Calu3 (cell line): ENCODE measurements at regions not wholly inside any gene's neighbourhood (a gene's known extent, or its start where the extent isn't known, plus 50 kb on each side); places are given as distances from the start of the nearest gene placed in this dataset.

Experiments used
- BruUV-seq: library from RNA; stranded (reverse); fragments of 400-500 nt; replicated peaks from 2 replicates; lab custom pipeline; 2021; lab: Mats Ljungman, UMichigan
- CTCF ChIA-PET: fragments of 300-600 bp; sonication (Branson Sonifier 250); formaldehyde crosslinking; loops from one replicate; lab custom pipeline; 2022; ENCODE audit warnings: antibody characterized with exemption; lab: Charles Lee
- DNase-seq: peaks from one replicate; pipeline ENCODE4 v3.0.0; 2022
- H3K27ac Mint-ChIP-seq: one replicate; pipeline ENCODE4 v1.8.0; 2022; ENCODE audit warnings: mixed read lengths; ENCODE audit not compliant: unreplicated experiment
- H3K27me3 Mint-ChIP-seq: one replicate; pipeline ENCODE4 v1.8.0; 2022; ENCODE audit warnings: mixed read lengths; ENCODE audit not compliant: unreplicated experiment
- H3K36me3 Mint-ChIP-seq: one replicate; pipeline ENCODE4 v1.8.0; 2022; ENCODE audit warnings: mild to moderate bottlenecking, moderate library complexity, mixed read lengths; ENCODE audit not compliant: insufficient read depth, unreplicated experiment
- H3K4me1 Mint-ChIP-seq: one replicate; pipeline ENCODE4 v1.8.0; 2022; ENCODE audit warnings: mild to moderate bottlenecking, low read depth, mixed read lengths; ENCODE audit not compliant: unreplicated experiment
- H3K4me3 Mint-ChIP-seq: one replicate; pipeline ENCODE4 v1.8.0; 2022; ENCODE audit warnings: mild to moderate bottlenecking, low read depth, moderate library complexity, mixed read lengths; ENCODE audit not compliant: unreplicated experiment
- H3K9me3 Mint-ChIP-seq: one replicate; pipeline ENCODE4 v1.8.0; 2022; ENCODE audit warnings: low read depth, mixed read lengths; ENCODE audit not compliant: unreplicated experiment
- CTCF ChIP-seq: fragments of 200-600 bp; IDR thresholded peaks from one replicate; pipeline ENCODE4 v1.8.0; 2022; ENCODE audit warnings: antibody characterized with exemption; ENCODE audit not compliant: unreplicated experiment
- intact Hi-C: fragments of 100-400 bp; cut with micrococcal nuclease; formaldehyde crosslinking; loops from one replicate; pipeline ENCODE4 v1.10.0; 2022; ENCODE audit not compliant: unreplicated experiment

- intact Hi-C loops = no loop called here
- DNase-seq = no peak
- peaks cover 70% of the 10 kb centered on the region for H3K27me3 Mint-ChIP-seq
- no peaks in the 10 kb centered on the region for H3K9me3 Mint-ChIP-seq
- CTCF ChIA-PET = no interaction called here
- H3K4me3 Mint-ChIP-seq = no peak overlapping the region
- TF ChIP-seq CTCF = no peak
- no TSS peak for BruUV-seq
- no peak overlapping the region for H3K27ac Mint-ChIP-seq
- H3K4me1 Mint-ChIP-seq = no peaks in the 10 kb centered on the region
- no peaks in the 10 kb centered on the region for H3K36me3 Mint-ChIP-seq
Measured at GRCh38 chr16:66042341-66042740, 324.1 kb upstream of the CDH5 start.

- BruUV-seq = no TSS peak
- no peak for TF ChIP-seq CTCF
- Mint-ChIP-seq H3K36me3 (no peaks in the 10 kb centered on the region), H3K4me3 (no peak overlapping the region), H3K27ac (no peak overlapping the region), H3K27me3 (peaks cover 70% of the 10 kb centered on the region), H3K9me3 (no peaks in the 10 kb centered on the region), H3K4me1 (no peaks in the 10 kb centered on the region)
- intact Hi-C loops = no loop called here
- DNase-seq = no peak
- CTCF ChIA-PET = no interaction called here
Measured at GRCh38 chr16:66041907-66042306, 324.6 kb upstream of the CDH5 start.

- no peaks in the 10 kb centered on the region for H3K9me3 Mint-ChIP-seq
- intact Hi-C loops = no loop called here
- no peak overlapping the region for H3K27ac Mint-ChIP-seq
- TF ChIP-seq CTCF = no peak
- H3K4me3 Mint-ChIP-seq = no peak overlapping the region
- H3K27me3 Mint-ChIP-seq = peaks cover 80% of the 10 kb centered on the region
- H3K4me1 Mint-ChIP-seq = no peaks in the 10 kb centered on the region
- DNase-seq = no peak
- CTCF ChIA-PET = no interaction called here
- BruUV-seq = no TSS peak
- H3K36me3 Mint-ChIP-seq = no peaks in the 10 kb centered on the region
Measured at GRCh38 chr16:66039793-66040192, 326.7 kb upstream of the CDH5 start.

- DNase-seq = no peak
- Mint-ChIP-seq H3K9me3 (no peaks in the 10 kb centered on the region), H3K36me3 (no peaks in the 10 kb centered on the region), H3K4me1 (no peaks in the 10 kb centered on the region), H3K27me3 (peaks cover 80% of the 10 kb centered on the region), H3K27ac (no peak overlapping the region), H3K4me3 (no peak overlapping the region)
- no TSS peak for BruUV-seq
- CTCF ChIA-PET = no interaction called here
- no peak for TF ChIP-seq CTCF
- intact Hi-C loops = no loop called here
Measured at GRCh38 chr16:66036793-66037715, 329.4 kb upstream of the CDH5 start.
